Hepatocyte (in vitro differentiated cells): ENCODE measurements at regions not wholly inside any gene's neighbourhood (a gene's known extent, or its start where the extent isn't known, plus 50 kb on each side); places are given as distances from the start of the nearest gene placed in this dataset.

Experiments
- DNase-seq: peaks from one replicate; pipeline ENCODE4 v3.0.0-alpha.2; 2016; ENCODE audit warnings: low spot score
- H2AFZ ChIP-seq: fragments of 200-600 bp; sonication (generic); 2 replicates; pipeline ENCODE4 v1.6.0; 2016; ENCODE audit warnings: antibody characterized with exemption, mild to moderate bottlenecking
- H3K27ac ChIP-seq: fragments of 200-600 bp; sonication (generic); 2 replicates; pipeline ENCODE4 v1.5.1; 2016; ENCODE audit warnings: mild to moderate bottlenecking
- H3K27me3 ChIP-seq: fragments of 200-600 bp; sonication (generic); 2 replicates; pipeline ENCODE4 v1.6.1; 2016
- H3K36me3 ChIP-seq: fragments of 200-600 bp; sonication (generic); replicated peaks from 2 replicates; pipeline ENCODE4 v1.5.1; 2016; ENCODE audit warnings: low read depth; ENCODE audit not compliant: insufficient read depth
- H3K4me1 ChIP-seq: fragments of 200-600 bp; sonication (generic); 2 replicates; pipeline ENCODE4 v1.5.1; 2016; ENCODE audit warnings: mild to moderate bottlenecking, moderate library complexity; ENCODE audit not compliant: insufficient read depth
- H3K4me2 ChIP-seq: fragments of 200-600 bp; sonication (generic); 2 replicates; pipeline ENCODE4 v1.6.0; 2016
- H3K4me3 ChIP-seq: fragments of 200-600 bp; sonication (generic); 2 replicates; pipeline ENCODE4 v1.5.1; 2016; ENCODE audit warnings: mild to moderate bottlenecking
- H3K79me2 ChIP-seq: fragments of 200-600 bp; sonication (generic); 2 replicates; pipeline ENCODE4 v1.6.0; 2017; ENCODE audit warnings: mild to moderate bottlenecking
- H3K9me2 ChIP-seq: fragments of 200-600 bp; sonication (generic); replicated peaks from 2 replicates; pipeline ENCODE4 v1.6.0; 2017; ENCODE audit warnings: mild to moderate bottlenecking; ENCODE audit not compliant: insufficient read depth
- H3K9me3 ChIP-seq: fragments of 200-600 bp; sonication (generic); 2 replicates; pipeline ENCODE4 v1.5.1; 2016; ENCODE audit warnings: low read depth, mild to moderate bottlenecking
- H4K20me1 ChIP-seq: fragments of 200-600 bp; sonication (generic); 2 replicates; pipeline ENCODE4 v1.6.0; 2016; ENCODE audit warnings: mild to moderate bottlenecking; ENCODE audit not compliant: insufficient read depth, poor library complexity, severe bottlenecking
- EZH2 ChIP-seq: fragments of 200-600 bp; sonication (generic); IDR thresholded peaks from 2 replicates; pipeline ENCODE4 v1.6.1; 2016; ENCODE audit warnings: antibody characterized with exemption, mild to moderate bottlenecking, borderline replicate concordance
- EZH2phosphoT487 ChIP-seq: fragments of 200-600 bp; sonication (generic); IDR thresholded peaks from one replicate; pipeline ENCODE4 v1.6.1; 2018; ENCODE audit warnings: antibody characterized with exemption, mild to moderate bottlenecking, low read depth, moderate library complexity; ENCODE audit not compliant: unreplicated experiment, severe bottlenecking
- WGBS: methylation state at CpG from one replicate; pipeline ENCODE4 v1.1.6; 2016; ENCODE audit warnings: low lambda C conversion rate; ENCODE audit errors: missing lambda C conversion rate; 5-methylcytosine and 5-hydroxymethylcytosine counted together
- TF ChIP-seq, protein P1 (sequence below): fragments of 200-600 bp; sonication (generic); IDR thresholded peaks from 2 replicates; pipeline ENCODE4 v1.5.1; 2016; ENCODE audit warnings: antibody characterized with exemption, mild to moderate bottlenecking; ENCODE audit not compliant: poor library complexity

- Histone ChIP-seq H3K9me2 (no peaks in the 10 kb centered on the region), H3K4me3 (no peak overlapping the region), H3K79me2 (no peaks in the 10 kb centered on the region), H3K36me3 (no peaks in the 10 kb centered on the region), H2AFZ (no peak overlapping the region), H3K27me3 (no peaks in the 10 kb centered on the region), H3K4me1 (no peaks in the 10 kb centered on the region), H3K9me3 (no peaks in the 10 kb centered on the region), H4K20me1 (no peaks in the 10 kb centered on the region), H3K27ac (peak overlapping the region; percentile 35), H3K4me2 (no peak overlapping the region)
- TF ChIP-seq EZH2phosphoT487 = no peak
- no peak for TF ChIP-seq EZH2
- TF ChIP-seq, protein P1, sequence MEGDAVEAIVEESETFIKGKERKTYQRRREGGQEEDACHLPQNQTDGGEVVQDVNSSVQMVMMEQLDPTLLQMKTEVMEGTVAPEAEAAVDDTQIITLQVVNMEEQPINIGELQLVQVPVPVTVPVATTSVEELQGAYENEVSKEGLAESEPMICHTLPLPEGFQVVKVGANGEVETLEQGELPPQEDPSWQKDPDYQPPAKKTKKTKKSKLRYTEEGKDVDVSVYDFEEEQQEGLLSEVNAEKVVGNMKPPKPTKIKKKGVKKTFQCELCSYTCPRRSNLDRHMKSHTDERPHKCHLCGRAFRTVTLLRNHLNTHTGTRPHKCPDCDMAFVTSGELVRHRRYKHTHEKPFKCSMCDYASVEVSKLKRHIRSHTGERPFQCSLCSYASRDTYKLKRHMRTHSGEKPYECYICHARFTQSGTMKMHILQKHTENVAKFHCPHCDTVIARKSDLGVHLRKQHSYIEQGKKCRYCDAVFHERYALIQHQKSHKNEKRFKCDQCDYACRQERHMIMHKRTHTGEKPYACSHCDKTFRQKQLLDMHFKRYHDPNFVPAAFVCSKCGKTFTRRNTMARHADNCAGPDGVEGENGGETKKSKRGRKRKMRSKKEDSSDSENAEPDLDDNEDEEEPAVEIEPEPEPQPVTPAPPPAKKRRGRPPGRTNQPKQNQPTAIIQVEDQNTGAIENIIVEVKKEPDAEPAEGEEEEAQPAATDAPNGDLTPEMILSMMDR = no peak
- WGBS = 48% methylated on average over 4 of the region's 4 CpGs
- DNase-seq = peak; percentile 6
Observed at GRCh38 chr6:9875605-9876353, 539.1 kb downstream of the TFAP2A start.

- DNase-seq = no peak
- no peaks in the 10 kb centered on the region for H3K9me2 ChIP-seq
- no peaks in the 10 kb centered on the region for H4K20me1 ChIP-seq
- H3K36me3 ChIP-seq = no peaks in the 10 kb centered on the region
- H2AFZ ChIP-seq = no peak overlapping the region
- TF ChIP-seq, protein P1 = no peak
- TF ChIP-seq EZH2 (no peak), EZH2phosphoT487 (no peak)
- H3K79me2 ChIP-seq = no peaks in the 10 kb centered on the region
- no peak overlapping the region for H3K4me3 ChIP-seq
- H3K4me2 ChIP-seq = no peak overlapping the region
- WGBS = 92% methylated on average over 2 of the region's 2 CpGs
- H3K27me3 ChIP-seq = no peaks in the 10 kb centered on the region
- no peaks in the 10 kb centered on the region for H3K4me1 ChIP-seq
- H3K27ac ChIP-seq = no peak overlapping the region
- H3K9me3 ChIP-seq = no peaks in the 10 kb centered on the region
Observed at GRCh38 chr6:9862603-9863167, 552.2 kb downstream of the TFAP2A start.

- Histone ChIP-seq H3K4me1 (no peaks in the 10 kb centered on the region), H3K4me3 (no peak overlapping the region), H3K36me3 (no peaks in the 10 kb centered on the region), H4K20me1 (no peaks in the 10 kb centered on the region), H2AFZ (no peak overlapping the region), H3K9me2 (no peaks in the 10 kb centered on the region), H3K4me2 (no peak overlapping the region), H3K79me2 (no peaks in the 10 kb centered on the region), H3K9me3 (peaks cover 5% of the 10 kb centered on the region), H3K27ac (no peak overlapping the region), H3K27me3 (no peaks in the 10 kb centered on the region)
- peak; percentile 14 for DNase-seq
- 76% methylated on average over 9 of the region's 9 CpGs for WGBS
- TF ChIP-seq EZH2 (no peak), EZH2phosphoT487 (no peak)
- TF ChIP-seq, protein P1 = no peak
Observed at GRCh38 chr6:9851541-9852380, 563.1 kb downstream of the TFAP2A start.
